ENCODE measurements at regions not wholly inside any gene's neighbourhood (a gene's known extent, or its start where the extent isn't known, plus 50 kb on each side); places are given as distances from the start of the nearest gene placed in this dataset.

DNA sequence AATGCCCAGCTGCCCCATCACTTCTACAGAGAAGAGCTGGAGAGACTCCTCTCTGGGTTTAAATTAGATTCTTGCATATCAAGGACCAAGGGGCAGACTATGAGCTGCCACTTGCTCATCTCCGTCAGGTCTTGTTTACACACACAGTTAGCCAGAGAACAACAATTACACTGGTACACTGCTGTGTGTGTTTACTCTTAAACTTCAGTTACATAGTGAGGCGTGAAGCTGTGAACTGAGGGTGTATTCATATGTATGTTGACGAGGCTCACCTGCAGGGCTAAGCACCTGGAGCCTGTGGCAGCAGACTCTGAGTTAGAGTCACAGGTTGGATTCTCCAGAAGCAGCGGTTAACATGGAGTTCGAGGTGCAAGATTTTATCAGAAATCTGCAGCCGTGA is 155.4 kb upstream of the ANKH start:
- TF ChIP-seq, protein P1, sequence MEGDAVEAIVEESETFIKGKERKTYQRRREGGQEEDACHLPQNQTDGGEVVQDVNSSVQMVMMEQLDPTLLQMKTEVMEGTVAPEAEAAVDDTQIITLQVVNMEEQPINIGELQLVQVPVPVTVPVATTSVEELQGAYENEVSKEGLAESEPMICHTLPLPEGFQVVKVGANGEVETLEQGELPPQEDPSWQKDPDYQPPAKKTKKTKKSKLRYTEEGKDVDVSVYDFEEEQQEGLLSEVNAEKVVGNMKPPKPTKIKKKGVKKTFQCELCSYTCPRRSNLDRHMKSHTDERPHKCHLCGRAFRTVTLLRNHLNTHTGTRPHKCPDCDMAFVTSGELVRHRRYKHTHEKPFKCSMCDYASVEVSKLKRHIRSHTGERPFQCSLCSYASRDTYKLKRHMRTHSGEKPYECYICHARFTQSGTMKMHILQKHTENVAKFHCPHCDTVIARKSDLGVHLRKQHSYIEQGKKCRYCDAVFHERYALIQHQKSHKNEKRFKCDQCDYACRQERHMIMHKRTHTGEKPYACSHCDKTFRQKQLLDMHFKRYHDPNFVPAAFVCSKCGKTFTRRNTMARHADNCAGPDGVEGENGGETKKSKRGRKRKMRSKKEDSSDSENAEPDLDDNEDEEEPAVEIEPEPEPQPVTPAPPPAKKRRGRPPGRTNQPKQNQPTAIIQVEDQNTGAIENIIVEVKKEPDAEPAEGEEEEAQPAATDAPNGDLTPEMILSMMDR (IDR thresholded peaks at IDR 0.05; ENCODE audit: low read depth, low read length, poor library complexity, severe bottlenecking): no peak
- no peak for TF ChIP-seq EZH2phosphoT487 (IDR thresholded peaks at IDR 0.05; ENCODE audit: borderline replicate concordance, low read length)

Data from DOHH2 (cell line).